WTC11 (cell line): ENCODE measurements at regions not wholly inside any gene's neighbourhood (a gene's known extent, or its start where the extent isn't known, plus 50 kb on each side); places are given as distances from the start of the nearest gene placed in this dataset.

ENCODE experiments used
- ATAC-seq: fragments of 200-7000 bp; cut with Tn5 transposase; 2 replicates; pipeline ENCODE4 v1.10.0; 2021; ENCODE audit warnings: mild to moderate bottlenecking, moderate library complexity
- CTCF ChIA-PET: fragments of 300-600 bp; sonication (Branson Sonifier 250); formaldehyde crosslinking; loops from one replicate; lab custom pipeline; 2021; ENCODE audit warnings: antibody characterized with exemption; lab: Charles Lee
- POLR2A ChIA-PET: fragments of 350-600 bp; sonication (Branson Sonifier 250); formaldehyde crosslinking; loops from one replicate; lab custom pipeline; 2021; ENCODE audit warnings: antibody characterized with exemption; lab: Charles Lee
- DNase-seq: peaks from one replicate; pipeline ENCODE4 v3.0.0; 2021; ENCODE audit warnings: low spot score
- H3K27ac Mint-ChIP-seq: 2 replicates; pipeline ENCODE4 v1.8.0; 2021; ENCODE audit warnings: mixed read lengths
- H3K27me3 Mint-ChIP-seq: 2 replicates; pipeline ENCODE4 v1.8.0; 2021; ENCODE audit warnings: low read depth, mild to moderate bottlenecking, moderate library complexity, mixed read lengths
- H3K36me3 Mint-ChIP-seq: 2 replicates; pipeline ENCODE4 v1.8.0; 2021; ENCODE audit warnings: mixed read lengths
- H3K4me1 Mint-ChIP-seq: 2 replicates; pipeline ENCODE4 v1.8.0; 2022; ENCODE audit warnings: mixed read lengths
- H3K4me3 Mint-ChIP-seq: 2 replicates; pipeline ENCODE4 v1.8.0; 2021; ENCODE audit warnings: mild to moderate bottlenecking, moderate library complexity, mixed read lengths
- H3K9me3 Mint-ChIP-seq: 2 replicates; pipeline ENCODE4 v1.8.0; 2021; ENCODE audit warnings: mixed read lengths
- CREB1 ChIP-seq: sonication (generic); formaldehyde crosslinking; IDR thresholded peaks from 2 replicates; pipeline ENCODE4 v1.8.0; 2023; ENCODE audit warnings: mild to moderate bottlenecking, missing genetic modification reagents
- FOXJ3 ChIP-seq: sonication (generic); formaldehyde crosslinking; IDR thresholded peaks from 2 replicates; pipeline ENCODE4 v1.9.0; 2021; ENCODE audit warnings: missing genetic modification reagents, mild to moderate bottlenecking, borderline replicate concordance
- FOXK1 ChIP-seq: sonication (generic); formaldehyde crosslinking; IDR thresholded peaks from 2 replicates; pipeline ENCODE4 v1.8.0; 2022; ENCODE audit warnings: mild to moderate bottlenecking, moderate library complexity, missing genetic modification reagents
- GRHL2 ChIP-seq: fragments of 250-450 bp; sonication (Bioruptor Pico); IDR thresholded peaks from 2 replicates; pipeline ENCODE4 v1.8.0; 2022; ENCODE audit warnings: mild to moderate bottlenecking, moderate library complexity; ENCODE audit not compliant: insufficient replicate concordance, severe bottlenecking
- RELA ChIP-seq: sonication (generic); formaldehyde crosslinking; IDR thresholded peaks from 2 replicates; pipeline ENCODE4 v1.8.1; 2022; ENCODE audit warnings: missing genetic modification reagents, mild to moderate bottlenecking, borderline replicate concordance
- SMAD3 ChIP-seq: sonication (generic); formaldehyde crosslinking; IDR thresholded peaks from 2 replicates; pipeline ENCODE4 v1.8.0; 2022; ENCODE audit warnings: missing genetic modification reagents, mild to moderate bottlenecking, borderline replicate concordance
- SOX15 ChIP-seq: fragments of 250-450 bp; sonication (Bioruptor Pico); IDR thresholded peaks from 2 replicates; pipeline ENCODE4 v1.9.0; 2021; ENCODE audit warnings: mild to moderate bottlenecking
- ZNF396 ChIP-seq: fragments of 250-450 bp; sonication (Bioruptor Pico); IDR thresholded peaks from 2 replicates; pipeline ENCODE4 v1.8.0; 2021; ENCODE audit warnings: mild to moderate bottlenecking, moderate library complexity, borderline replicate concordance
- ZNF671 ChIP-seq: fragments of 250-450 bp; sonication (Bioruptor Pico); IDR thresholded peaks from 2 replicates; pipeline ENCODE4 v1.8.0; 2021; ENCODE audit warnings: mild to moderate bottlenecking
- TF ChIP-seq, protein P1 (sequence below): sonication (generic); formaldehyde crosslinking; IDR thresholded peaks from 2 replicates; pipeline ENCODE4 v1.8.0; 2022; ENCODE audit warnings: mild to moderate bottlenecking, missing genetic modification reagents
- TF ChIP-seq, protein P2 (sequence below): sonication (generic); formaldehyde crosslinking; IDR thresholded peaks from 2 replicates; pipeline ENCODE4 v1.8.0; 2022; ENCODE audit warnings: mild to moderate bottlenecking, missing genetic modification reagents
- TF ChIP-seq, protein P3 (sequence below): sonication (generic); formaldehyde crosslinking; conservative IDR thresholded peaks from 2 replicates; pipeline ENCODE4 v1.8.1; 2023; ENCODE audit warnings: mild to moderate bottlenecking, low read depth, missing genetic modification reagents, moderate library complexity
- TF ChIP-seq, protein P4 (sequence below): sonication (generic); formaldehyde crosslinking; IDR thresholded peaks from 2 replicates; pipeline ENCODE4 v1.8.1; 2022; ENCODE audit warnings: low read depth, mild to moderate bottlenecking, moderate library complexity, missing genetic modification reagents, borderline replicate concordance
- TF ChIP-seq, protein P5 (sequence below): fragments of 250-450 bp; sonication (Bioruptor Pico); IDR thresholded peaks from 2 replicates; pipeline ENCODE4 v1.8.0; 2021; ENCODE audit warnings: mild to moderate bottlenecking
- TF ChIP-seq, protein P6 (sequence below): fragments of 250-450 bp; sonication (Bioruptor Pico); conservative IDR thresholded peaks from 2 replicates; pipeline ENCODE4 v1.9.0; 2021; ENCODE audit warnings: mild to moderate bottlenecking
- TF ChIP-seq, protein P7 (sequence below): fragments of 250-450 bp; sonication (Bioruptor Pico); IDR thresholded peaks from 2 replicates; pipeline ENCODE4 v2.1.2; 2022; ENCODE audit warnings: mild to moderate bottlenecking, moderate library complexity
- TF ChIP-seq, protein P8 (sequence below): sonication (generic); formaldehyde crosslinking; conservative IDR thresholded peaks from 2 replicates; pipeline ENCODE4 v1.8.1; 2022; ENCODE audit warnings: mild to moderate bottlenecking, missing genetic modification reagents
- TF ChIP-seq, protein P9 (sequence below): sonication (generic); formaldehyde crosslinking; IDR thresholded peaks from 2 replicates; pipeline ENCODE4 v1.8.1; 2023; ENCODE audit warnings: mild to moderate bottlenecking, missing genetic modification reagents, moderate library complexity

DNA sequence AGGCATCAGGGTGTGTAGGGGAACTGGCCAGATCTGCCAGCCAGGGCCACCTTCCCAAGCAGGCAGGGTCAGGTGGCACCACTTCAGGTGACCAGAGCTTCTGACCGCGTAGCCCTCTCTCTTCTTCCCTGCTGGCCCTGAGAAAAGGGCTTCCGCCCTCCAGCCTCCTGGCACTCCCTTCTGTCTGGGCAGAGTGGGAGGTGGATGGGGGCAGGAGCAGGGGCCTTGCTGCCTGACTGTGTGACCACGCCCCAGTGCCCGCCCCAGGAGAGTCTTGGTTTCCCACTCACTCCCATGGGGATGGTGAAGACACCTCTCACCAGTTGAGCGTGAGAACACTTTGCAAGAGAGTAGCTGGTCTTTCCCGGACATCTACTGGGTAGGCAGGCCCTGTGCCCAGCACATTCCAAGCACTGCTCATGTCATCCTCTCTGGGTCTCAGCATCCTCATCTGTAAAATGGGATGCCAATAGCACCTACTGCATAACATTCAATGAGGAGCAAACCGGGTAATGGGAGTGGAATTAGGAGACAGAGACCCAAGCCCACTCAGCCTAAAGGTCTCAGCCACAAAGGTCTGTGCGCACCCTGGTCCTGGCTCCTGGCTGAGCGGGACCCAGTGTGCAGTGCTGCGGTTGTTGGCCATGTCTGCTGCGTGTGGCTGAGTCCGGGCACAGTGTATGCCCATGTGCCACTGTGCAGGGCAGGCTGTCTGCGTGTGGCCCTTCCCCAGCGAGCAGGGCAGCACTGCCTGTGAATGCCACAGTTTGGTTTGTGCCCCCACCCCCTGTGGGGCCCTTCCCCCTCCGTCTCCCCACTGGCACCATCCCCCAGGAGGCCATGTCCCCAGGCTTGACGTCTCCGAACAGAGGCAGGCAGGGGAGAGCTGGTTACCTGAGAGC, 179.1 kb upstream of the IER5L start:
- Mint-ChIP-seq H3K36me3 (peaks cover 5% of the 10 kb centered on the region; the same call in 1 of the 2 replicates), H3K9me3 (peaks cover 13% of the 10 kb centered on the region), H3K4me3 (no peak overlapping the region), H3K4me1 (peaks cover 18% of the 10 kb centered on the region), H3K27me3 (peaks cover 12% of the 10 kb centered on the region), H3K27ac (no peak overlapping the region)
- TF ChIP-seq, protein P1, sequence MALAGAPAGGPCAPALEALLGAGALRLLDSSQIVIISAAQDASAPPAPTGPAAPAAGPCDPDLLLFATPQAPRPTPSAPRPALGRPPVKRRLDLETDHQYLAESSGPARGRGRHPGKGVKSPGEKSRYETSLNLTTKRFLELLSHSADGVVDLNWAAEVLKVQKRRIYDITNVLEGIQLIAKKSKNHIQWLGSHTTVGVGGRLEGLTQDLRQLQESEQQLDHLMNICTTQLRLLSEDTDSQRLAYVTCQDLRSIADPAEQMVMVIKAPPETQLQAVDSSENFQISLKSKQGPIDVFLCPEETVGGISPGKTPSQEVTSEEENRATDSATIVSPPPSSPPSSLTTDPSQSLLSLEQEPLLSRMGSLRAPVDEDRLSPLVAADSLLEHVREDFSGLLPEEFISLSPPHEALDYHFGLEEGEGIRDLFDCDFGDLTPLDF (CRISPR knock-in tag): no peak
- TF ChIP-seq, protein P2, sequence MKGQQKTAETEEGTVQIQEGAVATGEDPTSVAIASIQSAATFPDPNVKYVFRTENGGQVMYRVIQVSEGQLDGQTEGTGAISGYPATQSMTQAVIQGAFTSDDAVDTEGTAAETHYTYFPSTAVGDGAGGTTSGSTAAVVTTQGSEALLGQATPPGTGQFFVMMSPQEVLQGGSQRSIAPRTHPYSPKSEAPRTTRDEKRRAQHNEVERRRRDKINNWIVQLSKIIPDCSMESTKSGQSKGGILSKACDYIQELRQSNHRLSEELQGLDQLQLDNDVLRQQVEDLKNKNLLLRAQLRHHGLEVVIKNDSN (CRISPR knock-in tag): no peak
- no peak for TF ChIP-seq FOXK1 (CRISPR knock-in tag)
- TF ChIP-seq GRHL2 (CRISPR knock-in tag): no peak
- TF ChIP-seq ZNF396 (CRISPR knock-in tag): no peak
- TF ChIP-seq ZNF671: no peak
- TF ChIP-seq, protein P3, sequence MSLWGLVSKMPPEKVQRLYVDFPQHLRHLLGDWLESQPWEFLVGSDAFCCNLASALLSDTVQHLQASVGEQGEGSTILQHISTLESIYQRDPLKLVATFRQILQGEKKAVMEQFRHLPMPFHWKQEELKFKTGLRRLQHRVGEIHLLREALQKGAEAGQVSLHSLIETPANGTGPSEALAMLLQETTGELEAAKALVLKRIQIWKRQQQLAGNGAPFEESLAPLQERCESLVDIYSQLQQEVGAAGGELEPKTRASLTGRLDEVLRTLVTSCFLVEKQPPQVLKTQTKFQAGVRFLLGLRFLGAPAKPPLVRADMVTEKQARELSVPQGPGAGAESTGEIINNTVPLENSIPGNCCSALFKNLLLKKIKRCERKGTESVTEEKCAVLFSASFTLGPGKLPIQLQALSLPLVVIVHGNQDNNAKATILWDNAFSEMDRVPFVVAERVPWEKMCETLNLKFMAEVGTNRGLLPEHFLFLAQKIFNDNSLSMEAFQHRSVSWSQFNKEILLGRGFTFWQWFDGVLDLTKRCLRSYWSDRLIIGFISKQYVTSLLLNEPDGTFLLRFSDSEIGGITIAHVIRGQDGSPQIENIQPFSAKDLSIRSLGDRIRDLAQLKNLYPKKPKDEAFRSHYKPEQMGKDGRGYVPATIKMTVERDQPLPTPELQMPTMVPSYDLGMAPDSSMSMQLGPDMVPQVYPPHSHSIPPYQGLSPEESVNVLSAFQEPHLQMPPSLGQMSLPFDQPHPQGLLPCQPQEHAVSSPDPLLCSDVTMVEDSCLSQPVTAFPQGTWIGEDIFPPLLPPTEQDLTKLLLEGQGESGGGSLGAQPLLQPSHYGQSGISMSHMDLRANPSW: no peak
- TF ChIP-seq, protein P4, sequence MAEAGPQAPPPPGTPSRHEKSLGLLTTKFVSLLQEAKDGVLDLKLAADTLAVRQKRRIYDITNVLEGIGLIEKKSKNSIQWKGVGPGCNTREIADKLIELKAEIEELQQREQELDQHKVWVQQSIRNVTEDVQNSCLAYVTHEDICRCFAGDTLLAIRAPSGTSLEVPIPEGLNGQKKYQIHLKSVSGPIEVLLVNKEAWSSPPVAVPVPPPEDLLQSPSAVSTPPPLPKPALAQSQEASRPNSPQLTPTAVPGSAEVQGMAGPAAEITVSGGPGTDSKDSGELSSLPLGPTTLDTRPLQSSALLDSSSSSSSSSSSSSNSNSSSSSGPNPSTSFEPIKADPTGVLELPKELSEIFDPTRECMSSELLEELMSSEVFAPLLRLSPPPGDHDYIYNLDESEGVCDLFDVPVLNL (CRISPR knock-in tag): no peak
- TF ChIP-seq, protein P5, sequence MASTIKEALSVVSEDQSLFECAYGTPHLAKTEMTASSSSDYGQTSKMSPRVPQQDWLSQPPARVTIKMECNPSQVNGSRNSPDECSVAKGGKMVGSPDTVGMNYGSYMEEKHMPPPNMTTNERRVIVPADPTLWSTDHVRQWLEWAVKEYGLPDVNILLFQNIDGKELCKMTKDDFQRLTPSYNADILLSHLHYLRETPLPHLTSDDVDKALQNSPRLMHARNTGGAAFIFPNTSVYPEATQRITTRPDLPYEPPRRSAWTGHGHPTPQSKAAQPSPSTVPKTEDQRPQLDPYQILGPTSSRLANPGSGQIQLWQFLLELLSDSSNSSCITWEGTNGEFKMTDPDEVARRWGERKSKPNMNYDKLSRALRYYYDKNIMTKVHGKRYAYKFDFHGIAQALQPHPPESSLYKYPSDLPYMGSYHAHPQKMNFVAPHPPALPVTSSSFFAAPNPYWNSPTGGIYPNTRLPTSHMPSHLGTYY: no peak
- TF ChIP-seq, protein P6, sequence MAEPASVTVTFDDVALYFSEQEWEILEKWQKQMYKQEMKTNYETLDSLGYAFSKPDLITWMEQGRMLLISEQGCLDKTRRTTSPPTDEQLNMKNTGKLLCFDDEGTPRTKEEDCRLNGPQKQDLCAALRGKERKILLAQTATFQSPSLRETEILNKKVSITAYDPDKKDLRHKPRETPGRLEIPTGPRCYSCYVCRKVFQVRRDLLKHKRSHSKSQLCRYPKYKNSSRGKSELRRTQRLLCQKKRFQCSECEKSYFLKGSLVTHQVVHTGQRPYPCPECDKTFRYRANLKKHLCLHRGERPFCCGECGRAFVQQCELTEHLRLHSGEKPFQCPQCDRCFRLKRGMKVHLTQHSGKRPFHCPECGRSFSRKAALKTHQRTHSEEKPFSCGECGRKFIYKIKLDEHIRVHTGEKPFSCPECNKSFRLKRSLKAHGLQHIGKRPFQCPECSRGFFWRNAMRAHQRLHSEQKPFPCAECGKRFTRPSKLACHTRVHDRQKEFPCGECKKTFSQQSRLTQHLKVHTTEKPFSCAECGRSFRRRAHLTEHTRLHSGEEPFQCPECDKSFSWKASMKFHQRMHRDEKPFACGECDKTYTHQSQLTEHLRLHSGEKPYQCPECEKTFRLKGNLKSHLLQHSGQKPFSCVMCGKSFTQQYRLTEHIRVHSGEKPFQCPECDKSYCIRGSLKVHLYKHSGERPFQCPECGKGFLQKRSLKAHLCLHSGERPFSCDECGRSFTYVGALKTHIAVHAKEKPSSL (CRISPR knock-in tag): no peak
- TF ChIP-seq FOXJ3 (CRISPR knock-in tag): no peak
- TF ChIP-seq, protein P7, sequence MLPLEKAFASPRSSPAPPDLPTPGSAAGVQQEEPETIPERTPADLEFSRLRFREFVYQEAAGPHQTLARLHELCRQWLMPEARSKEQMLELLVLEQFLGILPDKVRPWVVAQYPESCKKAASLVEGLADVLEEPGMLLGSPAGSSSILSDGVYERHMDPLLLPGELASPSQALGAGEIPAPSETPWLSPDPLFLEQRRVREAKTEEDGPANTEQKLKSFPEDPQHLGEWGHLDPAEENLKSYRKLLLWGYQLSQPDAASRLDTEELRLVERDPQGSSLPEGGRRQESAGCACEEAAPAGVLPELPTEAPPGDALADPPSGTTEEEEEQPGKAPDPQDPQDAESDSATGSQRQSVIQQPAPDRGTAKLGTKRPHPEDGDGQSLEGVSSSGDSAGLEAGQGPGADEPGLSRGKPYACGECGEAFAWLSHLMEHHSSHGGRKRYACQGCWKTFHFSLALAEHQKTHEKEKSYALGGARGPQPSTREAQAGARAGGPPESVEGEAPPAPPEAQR (CRISPR knock-in tag): no peak
- no peak for TF ChIP-seq SOX15 (CRISPR knock-in tag)
- no peak for TF ChIP-seq CREB1 (CRISPR knock-in tag)
- TF ChIP-seq, protein P8, sequence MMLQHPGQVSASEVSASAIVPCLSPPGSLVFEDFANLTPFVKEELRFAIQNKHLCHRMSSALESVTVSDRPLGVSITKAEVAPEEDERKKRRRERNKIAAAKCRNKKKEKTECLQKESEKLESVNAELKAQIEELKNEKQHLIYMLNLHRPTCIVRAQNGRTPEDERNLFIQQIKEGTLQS: no peak
- TF ChIP-seq, protein P9, sequence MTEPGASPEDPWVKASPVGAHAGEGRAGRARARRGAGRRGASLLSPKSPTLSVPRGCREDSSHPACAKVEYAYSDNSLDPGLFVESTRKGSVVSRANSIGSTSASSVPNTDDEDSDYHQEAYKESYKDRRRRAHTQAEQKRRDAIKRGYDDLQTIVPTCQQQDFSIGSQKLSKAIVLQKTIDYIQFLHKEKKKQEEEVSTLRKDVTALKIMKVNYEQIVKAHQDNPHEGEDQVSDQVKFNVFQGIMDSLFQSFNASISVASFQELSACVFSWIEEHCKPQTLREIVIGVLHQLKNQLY (CRISPR knock-in tag): no peak
- no peak for TF ChIP-seq RELA
- TF ChIP-seq SMAD3 (CRISPR knock-in tag): no peak
- ChIA-PET CTCF (interaction anchor here (2.0 kb wide), 1 partner anchor 225 kb away, joined by 4 read pairs; no protein-coding TSS in a partner anchor), POLR2A (interaction anchor here (0.6 kb wide), 1 partner anchor 145 kb away, joined by 4 read pairs; no protein-coding TSS in a partner anchor)
- DNase-seq: no peak
- ATAC-seq: no peak
